Activated CD4-positive, alpha-beta T cell treated with anti-CD3 and anti-CD28 coated beads, Interleukin-2, amount 10 ng/mL, durations not matched to agents 7 days and 5 days (primary cell): ENCODE measurements at regions not wholly inside any gene's neighbourhood (a gene's known extent, or its start where the extent isn't known, plus 50 kb on each side); places are given as distances from the start of the nearest gene placed in this dataset.

ENCODE experiments used
- CTCF ChIA-PET: fragments of 350-600 bp; sonication (Branson Sonifier 250); formaldehyde crosslinking; loops from one replicate; lab custom pipeline; 2021; ENCODE audit warnings: antibody characterized with exemption; lab: Charles Lee
- POLR2A ChIA-PET: fragments of 350-600 bp; sonication (Branson Sonifier 250); formaldehyde crosslinking; loops from one replicate; lab custom pipeline; 2021; ENCODE audit warnings: antibody characterized with exemption; lab: Charles Lee
- DNase-seq: peaks from one replicate; pipeline ENCODE4 v3.0.0-alpha.2; 2020
- H3K27ac Mint-ChIP-seq: one replicate; pipeline ENCODE4 v1.8.0; 2021; ENCODE audit warnings: mild to moderate bottlenecking, moderate library complexity, mixed read lengths
- H3K27me3 Mint-ChIP-seq: one replicate; pipeline ENCODE4 v1.8.0; 2021; ENCODE audit warnings: mixed read lengths
- H3K36me3 Mint-ChIP-seq: one replicate; pipeline ENCODE4 v1.8.0; 2021; ENCODE audit warnings: low read depth, mixed read lengths
- H3K4me1 Mint-ChIP-seq: one replicate; pipeline ENCODE4 v1.8.0; 2021; ENCODE audit warnings: mixed read lengths
- H3K4me3 Mint-ChIP-seq: one replicate; pipeline ENCODE4 v1.8.0; 2021; ENCODE audit warnings: mild to moderate bottlenecking, moderate library complexity, mixed read lengths
- H3K9me3 Mint-ChIP-seq: one replicate; pipeline ENCODE4 v1.8.0; 2021; ENCODE audit warnings: mixed read lengths

- no peak for DNase-seq
- peaks cover 2% of the 10 kb centered on the region for H3K9me3 Mint-ChIP-seq
- CTCF ChIA-PET: interaction anchor here (1.2 kb wide), 1 partner anchor 9 kb away, joined by 3 read pairs; no protein-coding TSS in a partner anchor
- no peak overlapping the region for H3K4me3 Mint-ChIP-seq
- H3K27me3 Mint-ChIP-seq: peaks cover 9% of the 10 kb centered on the region
- no peaks in the 10 kb centered on the region for H3K4me1 Mint-ChIP-seq
- H3K36me3 Mint-ChIP-seq: no peaks in the 10 kb centered on the region
- no peak overlapping the region for H3K27ac Mint-ChIP-seq
- POLR2A ChIA-PET: no interaction called here
Observed at GRCh38 chr1:91624331-91624730, 123.7 kb downstream of the CDC7 start.
